ENCODE measurements at regions not wholly inside any gene's neighbourhood (a gene's known extent, or its start where the extent isn't known, plus 50 kb on each side); places are given as distances from the start of the nearest gene placed in this dataset.

- TF ChIP-seq, protein P1, sequence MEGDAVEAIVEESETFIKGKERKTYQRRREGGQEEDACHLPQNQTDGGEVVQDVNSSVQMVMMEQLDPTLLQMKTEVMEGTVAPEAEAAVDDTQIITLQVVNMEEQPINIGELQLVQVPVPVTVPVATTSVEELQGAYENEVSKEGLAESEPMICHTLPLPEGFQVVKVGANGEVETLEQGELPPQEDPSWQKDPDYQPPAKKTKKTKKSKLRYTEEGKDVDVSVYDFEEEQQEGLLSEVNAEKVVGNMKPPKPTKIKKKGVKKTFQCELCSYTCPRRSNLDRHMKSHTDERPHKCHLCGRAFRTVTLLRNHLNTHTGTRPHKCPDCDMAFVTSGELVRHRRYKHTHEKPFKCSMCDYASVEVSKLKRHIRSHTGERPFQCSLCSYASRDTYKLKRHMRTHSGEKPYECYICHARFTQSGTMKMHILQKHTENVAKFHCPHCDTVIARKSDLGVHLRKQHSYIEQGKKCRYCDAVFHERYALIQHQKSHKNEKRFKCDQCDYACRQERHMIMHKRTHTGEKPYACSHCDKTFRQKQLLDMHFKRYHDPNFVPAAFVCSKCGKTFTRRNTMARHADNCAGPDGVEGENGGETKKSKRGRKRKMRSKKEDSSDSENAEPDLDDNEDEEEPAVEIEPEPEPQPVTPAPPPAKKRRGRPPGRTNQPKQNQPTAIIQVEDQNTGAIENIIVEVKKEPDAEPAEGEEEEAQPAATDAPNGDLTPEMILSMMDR (conservative IDR thresholded peaks at IDR 0.05): no peak
- TF ChIP-seq EZH2 (IDR thresholded peaks at IDR 0.05; ENCODE audit: low read depth): no peak
Measured at GRCh38 chr3:24645047-24645446, 150.4 kb upstream of the THRB start.

Data from PC-9 (cell line).